ENCODE measurements at regions not wholly inside any gene's neighbourhood (a gene's known extent, or its start where the extent isn't known, plus 50 kb on each side); places are given as distances from the start of the nearest gene placed in this dataset.
A peak's percentile ranks its signal among the peaks of the same experiment; 100 is the strongest.

DNA sequence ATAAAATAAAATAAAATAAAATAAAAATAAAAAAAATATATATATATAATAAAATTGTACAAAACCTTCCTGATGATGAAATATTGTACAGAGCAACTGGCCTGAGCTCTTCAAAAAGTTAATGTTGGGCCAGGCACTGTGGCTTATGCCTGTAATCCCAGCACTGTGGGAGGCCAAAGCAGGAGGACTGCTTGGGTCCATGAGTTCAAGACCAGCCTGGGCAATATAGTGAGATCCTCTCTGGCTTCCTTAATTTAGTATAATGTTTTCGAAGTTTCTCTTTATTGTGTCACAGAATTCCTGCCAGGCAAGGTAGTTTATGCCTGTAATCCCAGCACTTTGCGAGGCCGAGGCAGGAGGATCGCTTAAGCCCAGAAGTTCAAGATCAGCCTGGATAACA is 113.9 kb upstream of the SALL4 start:
- H3K4me3 ChIP-seq (ENCODE audit: low read length), result no peak overlapping the region
- TF ChIP-seq, protein P1, sequence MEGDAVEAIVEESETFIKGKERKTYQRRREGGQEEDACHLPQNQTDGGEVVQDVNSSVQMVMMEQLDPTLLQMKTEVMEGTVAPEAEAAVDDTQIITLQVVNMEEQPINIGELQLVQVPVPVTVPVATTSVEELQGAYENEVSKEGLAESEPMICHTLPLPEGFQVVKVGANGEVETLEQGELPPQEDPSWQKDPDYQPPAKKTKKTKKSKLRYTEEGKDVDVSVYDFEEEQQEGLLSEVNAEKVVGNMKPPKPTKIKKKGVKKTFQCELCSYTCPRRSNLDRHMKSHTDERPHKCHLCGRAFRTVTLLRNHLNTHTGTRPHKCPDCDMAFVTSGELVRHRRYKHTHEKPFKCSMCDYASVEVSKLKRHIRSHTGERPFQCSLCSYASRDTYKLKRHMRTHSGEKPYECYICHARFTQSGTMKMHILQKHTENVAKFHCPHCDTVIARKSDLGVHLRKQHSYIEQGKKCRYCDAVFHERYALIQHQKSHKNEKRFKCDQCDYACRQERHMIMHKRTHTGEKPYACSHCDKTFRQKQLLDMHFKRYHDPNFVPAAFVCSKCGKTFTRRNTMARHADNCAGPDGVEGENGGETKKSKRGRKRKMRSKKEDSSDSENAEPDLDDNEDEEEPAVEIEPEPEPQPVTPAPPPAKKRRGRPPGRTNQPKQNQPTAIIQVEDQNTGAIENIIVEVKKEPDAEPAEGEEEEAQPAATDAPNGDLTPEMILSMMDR (conservative IDR thresholded peaks at IDR 0.05; ENCODE audit: low read depth, low read length), result no peak
- no peak for DNase-seq (ENCODE audit: low read depth)

DNA sequence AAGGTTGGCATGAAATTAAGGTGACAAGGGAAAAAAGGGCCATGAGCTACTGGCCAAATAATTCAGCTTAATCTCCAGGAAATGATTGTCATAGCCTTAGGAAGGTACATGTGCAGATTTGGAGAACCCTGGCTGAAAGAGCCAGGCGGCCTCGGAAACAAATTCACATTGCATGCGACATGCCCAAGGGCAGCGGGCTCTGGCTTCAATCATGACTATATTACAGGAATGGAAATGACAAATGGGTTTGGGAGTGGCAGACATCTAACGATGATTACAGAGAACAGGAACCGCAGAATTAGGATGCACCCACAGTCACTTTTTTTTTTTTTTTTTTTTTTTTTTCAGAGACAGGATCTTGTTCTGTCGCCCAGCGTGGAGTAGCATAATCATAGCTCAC is 112.4 kb upstream of the SALL4 start:
- DNase-seq (ENCODE audit: low read depth), result no peak
- TF ChIP-seq, protein P1 (conservative IDR thresholded peaks at IDR 0.05; ENCODE audit: low read depth, low read length), result no peak
- H3K4me3 ChIP-seq (ENCODE audit: low read length), result no peak overlapping the region

DNA sequence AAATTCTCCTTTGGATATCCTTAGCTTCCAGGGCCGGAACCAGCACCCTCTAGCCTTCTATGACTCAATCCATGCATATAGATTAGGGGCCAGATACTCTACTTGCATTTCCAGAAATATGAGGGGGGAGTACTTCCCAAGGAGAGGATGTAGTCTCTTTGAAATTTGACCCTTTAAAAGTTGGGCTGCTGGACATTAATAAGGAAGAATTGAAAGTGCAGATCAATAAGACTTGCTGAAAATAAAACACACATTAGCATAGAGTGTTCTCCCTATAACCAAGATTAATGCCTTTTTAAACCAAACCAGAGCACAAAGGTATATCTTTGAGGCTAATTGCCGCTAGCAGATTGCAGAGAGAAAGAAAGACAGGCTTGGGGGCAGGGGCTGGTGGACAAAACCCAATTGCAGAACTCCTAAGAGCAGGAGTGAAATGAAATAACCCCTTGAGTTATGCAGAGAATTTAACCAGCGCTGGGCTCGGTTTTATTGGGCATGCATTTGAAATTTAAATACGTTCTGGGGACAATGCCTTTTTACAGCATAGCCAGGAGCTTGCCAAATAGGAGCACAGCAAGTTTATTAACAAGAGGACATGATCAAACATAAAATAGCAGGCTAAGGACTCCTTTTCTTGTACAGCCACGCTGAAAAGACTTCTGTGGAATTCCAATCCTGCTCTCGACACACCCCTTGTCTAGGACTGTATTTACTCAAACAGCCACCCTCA is 108.2 kb upstream of the SALL4 start:
- TF ChIP-seq, protein P1 (conservative IDR thresholded peaks at IDR 0.05; ENCODE audit: low read depth, low read length), result no peak
- peak; percentile 47 for DNase-seq (ENCODE audit: low read depth)
- H3K4me3 ChIP-seq (ENCODE audit: low read length), result peak overlapping the region; percentile 0

DNA sequence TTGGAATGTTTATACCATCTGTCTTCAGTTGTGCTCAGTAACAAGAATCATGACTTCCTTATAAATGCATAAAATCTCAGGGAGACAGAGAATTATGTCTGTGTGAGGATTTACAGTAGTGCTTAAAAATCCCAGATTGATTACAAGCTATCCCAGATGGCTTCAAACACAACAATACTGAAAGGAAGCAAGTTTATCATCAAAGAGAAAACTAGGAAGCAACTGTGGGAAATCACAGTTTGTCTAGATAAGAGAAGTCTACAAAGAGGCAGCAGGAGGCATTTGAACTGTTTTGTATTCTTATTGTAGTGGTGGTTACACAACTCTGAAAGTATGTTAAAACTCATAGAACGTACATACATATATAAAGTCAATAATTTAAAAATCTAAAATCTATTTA is 104.4 kb upstream of the SALL4 start:
- TF ChIP-seq, protein P1 (conservative IDR thresholded peaks at IDR 0.05; ENCODE audit: low read depth, low read length), result no peak
- no peak overlapping the region for H3K4me3 ChIP-seq (ENCODE audit: low read length)
- no peak for DNase-seq (ENCODE audit: low read depth)

DNA sequence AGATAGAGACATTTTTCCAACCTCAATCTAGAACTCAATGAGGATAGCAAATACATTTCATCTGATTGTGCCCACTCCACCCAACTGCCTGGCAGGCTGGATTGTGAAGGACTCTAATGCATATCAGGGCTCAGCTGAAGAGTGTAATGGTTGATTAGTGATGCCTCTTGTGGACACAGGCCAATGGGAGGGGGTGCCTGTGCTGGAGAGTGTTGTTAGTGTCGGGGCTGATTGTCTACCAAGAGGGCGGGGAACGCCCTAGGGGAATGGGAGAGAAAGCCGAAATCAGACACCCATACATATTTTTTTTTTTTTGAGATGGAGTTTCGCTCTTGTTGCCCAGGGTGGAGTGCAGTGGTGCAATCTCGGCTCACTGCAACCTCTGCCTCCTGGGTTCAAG is 103.7 kb upstream of the SALL4 start:
- no peak overlapping the region for H3K4me3 ChIP-seq (ENCODE audit: low read length)
- DNase-seq (ENCODE audit: low read depth), result no peak
- TF ChIP-seq, protein P1 (conservative IDR thresholded peaks at IDR 0.05; ENCODE audit: low read depth, low read length), result no peak

DNA sequence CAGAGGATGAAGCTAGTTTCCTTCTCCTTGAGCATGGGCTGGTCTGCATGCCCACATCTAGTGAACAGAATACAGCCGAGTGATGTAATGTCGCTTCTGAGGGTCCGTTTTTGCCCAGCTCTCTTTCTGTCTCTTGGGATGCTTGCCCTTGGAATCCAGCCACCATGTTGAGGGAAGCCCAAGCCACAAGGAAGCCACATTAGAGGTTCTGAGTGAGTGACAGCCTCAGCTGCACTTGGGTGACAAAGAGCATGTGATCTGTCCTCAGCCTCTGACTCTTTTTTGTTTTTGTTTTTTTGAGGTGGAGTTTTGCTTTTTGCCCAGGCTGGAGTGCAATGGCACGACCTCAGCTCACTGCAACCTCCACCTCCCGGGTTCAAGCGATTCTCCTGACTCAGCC is 100.6 kb upstream of the SALL4 start:
- H3K4me3 ChIP-seq (ENCODE audit: low read length), result no peak overlapping the region
- TF ChIP-seq, protein P1 (conservative IDR thresholded peaks at IDR 0.05; ENCODE audit: low read depth, low read length), result no peak
- no peak for DNase-seq (ENCODE audit: low read depth)

DNA sequence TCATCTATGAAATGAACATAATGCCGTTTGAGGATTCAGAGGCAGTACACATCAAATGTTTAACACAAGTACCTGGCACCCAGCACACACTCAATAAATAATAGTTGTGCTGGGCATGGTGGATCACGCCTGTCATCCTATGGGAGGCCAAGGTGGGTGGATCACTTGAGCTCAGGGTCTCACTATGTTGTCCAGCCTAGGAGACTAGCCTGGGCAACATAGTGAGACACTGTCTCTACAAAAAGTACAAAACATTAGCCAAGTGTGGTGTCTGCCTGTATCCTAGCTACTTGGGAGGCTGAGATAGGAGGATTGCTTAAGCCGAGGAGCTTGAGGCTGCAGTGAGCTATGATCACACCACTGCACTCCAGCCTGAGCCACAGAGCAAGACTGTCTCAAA is 98.1 kb upstream of the SALL4 start:
- TF ChIP-seq, protein P1 (conservative IDR thresholded peaks at IDR 0.05; ENCODE audit: low read depth, low read length), result no peak
- no peak overlapping the region for H3K4me3 ChIP-seq (ENCODE audit: low read length)
- no peak for DNase-seq (ENCODE audit: low read depth)

All from retinal pigment epithelial cell (primary cell).